SK-N-SH treated with all-trans-retinoic acid at 6 μM for 48 hours (cell line): ENCODE measurements at regions not wholly inside any gene's neighbourhood (a gene's known extent, or its start where the extent isn't known, plus 50 kb on each side); places are given as distances from the start of the nearest gene placed in this dataset.

ENCODE experiments used
- ATAC-seq: fragments of 200-7000 bp; cut with Tn5 transposase; 3 replicates; pipeline ENCODE4 v1.9.1; 2020; ENCODE audit warnings: mild to moderate bottlenecking, moderate library complexity
- BACH2 ChIP-seq: fragments of 250-450 bp; sonication (Bioruptor Pico); IDR thresholded peaks from 2 replicates; pipeline ENCODE4 v1.9.0; 2021; ENCODE audit warnings: mild to moderate bottlenecking, borderline replicate concordance
- CSDC2 ChIP-seq: fragments of 250-450 bp; sonication (Bioruptor Pico); IDR thresholded peaks from 2 replicates; pipeline ENCODE4 v1.5.0; 2020; ENCODE audit warnings: mild to moderate bottlenecking, moderate library complexity
- ESRRG ChIP-seq: fragments of 250-450 bp; sonication (Bioruptor Pico); IDR thresholded peaks from 2 replicates; pipeline ENCODE4 v1.6.1; 2021; ENCODE audit warnings: mild to moderate bottlenecking
- GLIS3 ChIP-seq: fragments of 250-450 bp; sonication (Bioruptor Pico); IDR thresholded peaks from 2 replicates; pipeline ENCODE4 v1.5.0; 2020; ENCODE audit warnings: mild to moderate bottlenecking, moderate library complexity
- ISL1 ChIP-seq: fragments of 250-450 bp; sonication (Bioruptor Pico); IDR thresholded peaks from 2 replicates; pipeline ENCODE4 v2.1.2; 2022; ENCODE audit warnings: mild to moderate bottlenecking, moderate library complexity
- OSR1 ChIP-seq: fragments of 250-450 bp; sonication (Bioruptor Pico); IDR thresholded peaks from 2 replicates; pipeline ENCODE4 v1.8.0; 2022; ENCODE audit warnings: moderate library complexity, mild to moderate bottlenecking, inconsistent platforms
- PPARA ChIP-seq: fragments of 250-450 bp; sonication (Bioruptor Pico); IDR thresholded peaks from 2 replicates; pipeline ENCODE4 v1.5.0; 2020; ENCODE audit warnings: mild to moderate bottlenecking, borderline replicate concordance
- RARB ChIP-seq: fragments of 250-450 bp; sonication (Bioruptor Pico); IDR thresholded peaks from 2 replicates; pipeline ENCODE4 v1.8.0; 2021; ENCODE audit warnings: mild to moderate bottlenecking, moderate library complexity
- SNAI2 ChIP-seq: fragments of 250-450 bp; sonication (Bioruptor Pico); IDR thresholded peaks from 2 replicates; pipeline ENCODE4 v1.5.0; 2020; ENCODE audit warnings: mild to moderate bottlenecking, moderate library complexity
- TCF4 ChIP-seq: fragments of 250-450 bp; sonication (Bioruptor Pico); IDR thresholded peaks from 2 replicates; pipeline ENCODE4 v1.8.0; 2021; ENCODE audit warnings: mild to moderate bottlenecking, moderate library complexity, borderline replicate concordance
- ZC3H10 ChIP-seq: fragments of 250-450 bp; sonication (Bioruptor Pico); IDR thresholded peaks from 2 replicates; pipeline ENCODE4 v1.5.1; 2021; ENCODE audit warnings: mild to moderate bottlenecking, moderate library complexity
- ZFP3 ChIP-seq: fragments of 250-450 bp; sonication (Bioruptor Pico); IDR thresholded peaks from 2 replicates; pipeline ENCODE4 v1.5.0; 2020; ENCODE audit warnings: mild to moderate bottlenecking, moderate library complexity
- ZFP30 ChIP-seq: fragments of 450-650 bp; formaldehyde crosslinking; IDR thresholded peaks from 2 replicates; pipeline ENCODE4 v1.5.0; 2022; ENCODE audit warnings: mild to moderate bottlenecking, moderate library complexity
- ZNF8 ChIP-seq: fragments of 450-650 bp; formaldehyde crosslinking; IDR thresholded peaks from 2 replicates; pipeline ENCODE4 v1.5.0; 2020; ENCODE audit warnings: mild to moderate bottlenecking, moderate library complexity
- TF ChIP-seq, protein P1 (sequence below): fragments of 250-450 bp; sonication (Bioruptor Pico); IDR thresholded peaks from 2 replicates; pipeline ENCODE4 v1.8.0; 2021; ENCODE audit warnings: low read depth, mild to moderate bottlenecking, moderate library complexity, borderline replicate concordance
- TF ChIP-seq, protein P2 (sequence below): fragments of 250-450 bp; sonication (Bioruptor Pico); IDR thresholded peaks from 2 replicates; pipeline ENCODE4 v1.5.1; 2021; ENCODE audit warnings: mild to moderate bottlenecking, moderate library complexity
- TF ChIP-seq, protein P3 (sequence below): fragments of 250-450 bp; sonication (Bioruptor Pico); IDR thresholded peaks from 2 replicates; pipeline ENCODE4 v1.5.0; 2020; ENCODE audit warnings: mild to moderate bottlenecking, moderate library complexity
- TF ChIP-seq, protein P4 (sequence below): fragments of 250-450 bp; sonication (Bioruptor Pico); IDR thresholded peaks from 2 replicates; pipeline ENCODE4 v1.5.1; 2020; ENCODE audit warnings: low read depth, mild to moderate bottlenecking, moderate library complexity

DNA sequence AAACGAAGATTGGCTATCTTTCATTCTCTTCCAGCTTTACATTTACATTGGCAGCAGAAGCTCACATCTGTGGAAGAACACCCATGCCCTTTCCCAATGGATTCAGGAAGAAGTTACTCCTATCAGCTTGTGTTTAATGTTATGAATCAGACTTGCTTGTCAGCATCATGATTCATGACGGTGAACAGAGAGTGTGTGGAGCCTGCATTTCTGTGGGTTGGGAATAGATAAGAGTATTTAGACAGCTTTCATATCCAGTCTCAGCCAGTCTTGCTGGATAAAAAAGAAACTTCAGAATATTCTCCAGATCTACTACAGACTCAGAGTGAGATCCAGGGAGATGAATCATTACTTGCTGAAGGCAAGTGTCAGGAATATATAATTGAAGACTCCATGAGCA lies 812.9 kb upstream of the ZNF608 start (continued):
- TF ChIP-seq, protein P1, sequence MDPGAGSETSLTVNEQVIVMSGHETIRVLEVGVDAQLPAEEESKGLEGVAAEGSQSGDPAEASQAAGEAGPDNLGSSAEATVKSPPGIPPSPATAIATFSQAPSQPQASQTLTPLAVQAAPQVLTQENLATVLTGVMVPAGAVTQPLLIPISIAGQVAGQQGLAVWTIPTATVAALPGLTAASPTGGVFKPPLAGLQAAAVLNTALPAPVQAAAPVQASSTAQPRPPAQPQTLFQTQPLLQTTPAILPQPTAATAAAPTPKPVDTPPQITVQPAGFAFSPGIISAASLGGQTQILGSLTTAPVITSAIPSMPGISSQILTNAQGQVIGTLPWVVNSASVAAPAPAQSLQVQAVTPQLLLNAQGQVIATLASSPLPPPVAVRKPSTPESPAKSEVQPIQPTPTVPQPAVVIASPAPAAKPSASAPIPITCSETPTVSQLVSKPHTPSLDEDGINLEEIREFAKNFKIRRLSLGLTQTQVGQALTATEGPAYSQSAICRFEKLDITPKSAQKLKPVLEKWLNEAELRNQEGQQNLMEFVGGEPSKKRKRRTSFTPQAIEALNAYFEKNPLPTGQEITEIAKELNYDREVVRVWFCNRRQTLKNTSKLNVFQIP (CRISPR knock-in tag): peak; percentile 95; the same call in 1 of the 2 replicates
- no peak for TF ChIP-seq GLIS3 (CRISPR knock-in tag)

DNA sequence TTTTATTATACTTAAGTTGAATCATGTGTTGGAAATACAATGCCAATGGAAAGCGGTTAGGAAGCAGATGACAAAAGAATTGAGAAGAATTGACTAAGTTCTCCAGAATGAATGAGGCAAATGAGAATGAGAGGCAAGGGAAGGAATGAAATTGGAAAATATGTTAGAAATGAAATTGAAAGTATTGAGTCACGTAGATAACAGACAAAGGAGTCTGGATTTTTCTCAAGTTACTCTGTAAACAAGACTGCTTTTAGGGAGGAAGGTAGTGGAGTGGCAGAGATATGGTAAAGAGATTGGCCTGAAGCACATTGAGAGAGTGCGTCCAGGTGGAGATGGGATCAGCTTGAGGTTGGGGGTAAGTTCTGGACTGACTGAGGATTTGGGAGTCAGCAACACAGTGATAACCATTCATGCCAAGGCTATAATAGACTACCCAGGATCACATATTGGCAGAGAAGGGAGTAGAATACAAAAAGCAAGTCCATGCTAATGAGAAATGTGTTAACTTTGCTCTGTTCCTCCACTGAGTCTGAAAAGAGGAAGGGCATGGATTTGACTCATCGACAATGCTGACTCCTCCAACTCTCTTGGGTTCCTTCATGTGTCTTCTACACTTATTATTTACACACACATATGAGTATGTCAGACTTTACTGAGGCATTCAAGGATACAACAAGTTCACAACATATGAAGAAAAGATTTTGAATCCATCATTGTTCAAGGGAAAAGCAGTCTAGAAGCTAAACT lies 814.2 kb upstream of the ZNF608 start:
- ATAC-seq: no peak
- TF ChIP-seq ZC3H10 (CRISPR knock-in tag) (no peak), ISL1 (CRISPR knock-in tag) (peak; percentile 25; the same call in 1 of the 2 replicates), BACH2 (CRISPR knock-in tag) (no peak), SNAI2 (CRISPR knock-in tag) (no peak), ESRRG (CRISPR knock-in tag) (no peak), OSR1 (CRISPR knock-in tag) (no peak)
- TF ChIP-seq, protein P2, sequence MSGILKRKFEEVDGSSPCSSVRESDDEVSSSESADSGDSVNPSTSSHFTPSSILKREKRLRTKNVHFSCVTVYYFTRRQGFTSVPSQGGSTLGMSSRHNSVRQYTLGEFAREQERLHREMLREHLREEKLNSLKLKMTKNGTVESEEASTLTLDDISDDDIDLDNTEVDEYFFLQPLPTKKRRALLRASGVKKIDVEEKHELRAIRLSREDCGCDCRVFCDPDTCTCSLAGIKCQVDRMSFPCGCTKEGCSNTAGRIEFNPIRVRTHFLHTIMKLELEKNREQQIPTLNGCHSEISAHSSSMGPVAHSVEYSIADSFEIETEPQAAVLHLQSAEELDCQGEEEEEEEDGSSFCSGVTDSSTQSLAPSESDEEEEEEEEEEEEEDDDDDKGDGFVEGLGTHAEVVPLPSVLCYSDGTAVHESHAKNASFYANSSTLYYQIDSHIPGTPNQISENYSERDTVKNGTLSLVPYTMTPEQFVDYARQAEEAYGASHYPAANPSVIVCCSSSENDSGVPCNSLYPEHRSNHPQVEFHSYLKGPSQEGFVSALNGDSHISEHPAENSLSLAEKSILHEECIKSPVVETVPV (CRISPR knock-in tag): no peak
- TF ChIP-seq, protein P3, sequence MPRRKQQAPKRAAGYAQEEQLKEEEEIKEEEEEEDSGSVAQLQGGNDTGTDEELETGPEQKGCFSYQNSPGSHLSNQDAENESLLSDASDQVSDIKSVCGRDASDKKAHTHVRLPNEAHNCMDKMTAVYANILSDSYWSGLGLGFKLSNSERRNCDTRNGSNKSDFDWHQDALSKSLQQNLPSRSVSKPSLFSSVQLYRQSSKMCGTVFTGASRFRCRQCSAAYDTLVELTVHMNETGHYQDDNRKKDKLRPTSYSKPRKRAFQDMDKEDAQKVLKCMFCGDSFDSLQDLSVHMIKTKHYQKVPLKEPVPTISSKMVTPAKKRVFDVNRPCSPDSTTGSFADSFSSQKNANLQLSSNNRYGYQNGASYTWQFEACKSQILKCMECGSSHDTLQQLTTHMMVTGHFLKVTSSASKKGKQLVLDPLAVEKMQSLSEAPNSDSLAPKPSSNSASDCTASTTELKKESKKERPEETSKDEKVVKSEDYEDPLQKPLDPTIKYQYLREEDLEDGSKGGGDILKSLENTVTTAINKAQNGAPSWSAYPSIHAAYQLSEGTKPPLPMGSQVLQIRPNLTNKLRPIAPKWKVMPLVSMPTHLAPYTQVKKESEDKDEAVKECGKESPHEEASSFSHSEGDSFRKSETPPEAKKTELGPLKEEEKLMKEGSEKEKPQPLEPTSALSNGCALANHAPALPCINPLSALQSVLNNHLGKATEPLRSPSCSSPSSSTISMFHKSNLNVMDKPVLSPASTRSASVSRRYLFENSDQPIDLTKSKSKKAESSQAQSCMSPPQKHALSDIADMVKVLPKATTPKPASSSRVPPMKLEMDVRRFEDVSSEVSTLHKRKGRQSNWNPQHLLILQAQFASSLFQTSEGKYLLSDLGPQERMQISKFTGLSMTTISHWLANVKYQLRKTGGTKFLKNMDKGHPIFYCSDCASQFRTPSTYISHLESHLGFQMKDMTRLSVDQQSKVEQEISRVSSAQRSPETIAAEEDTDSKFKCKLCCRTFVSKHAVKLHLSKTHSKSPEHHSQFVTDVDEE: no peak

DNA sequence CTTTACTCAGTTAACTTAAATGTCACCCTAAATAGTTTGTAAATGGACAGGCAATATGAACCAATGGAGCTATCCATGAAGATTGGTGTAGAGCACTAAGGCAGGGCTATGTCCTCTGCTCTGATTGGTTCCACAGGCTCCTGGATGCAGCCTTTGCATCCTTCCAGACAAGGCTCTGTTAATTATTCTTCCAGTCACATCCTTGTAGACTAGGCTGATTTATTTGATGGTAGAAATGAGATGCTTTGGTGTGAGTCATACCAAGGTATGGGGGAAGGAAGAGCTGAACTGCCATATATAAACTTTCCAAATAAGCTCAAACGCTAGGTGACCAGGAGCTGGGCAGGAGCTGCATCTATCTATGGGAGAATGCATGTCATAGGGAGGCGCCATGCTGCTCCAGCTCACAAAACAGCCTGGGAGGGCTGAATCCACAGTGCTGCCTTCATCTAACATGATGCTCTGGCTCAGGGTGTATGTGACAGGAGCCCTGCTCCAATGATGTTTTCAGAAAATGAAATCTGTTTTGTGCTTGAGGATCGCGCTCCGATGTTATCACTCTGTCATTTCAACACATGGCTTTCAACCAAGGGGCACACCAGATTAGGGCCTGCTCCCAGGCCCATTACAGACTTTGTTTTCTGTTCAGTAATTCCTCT lies 818.0 kb upstream of the ZNF608 start:
- no peak; the same call in 2 of the 3 replicates for ATAC-seq
- TF ChIP-seq, protein P4, sequence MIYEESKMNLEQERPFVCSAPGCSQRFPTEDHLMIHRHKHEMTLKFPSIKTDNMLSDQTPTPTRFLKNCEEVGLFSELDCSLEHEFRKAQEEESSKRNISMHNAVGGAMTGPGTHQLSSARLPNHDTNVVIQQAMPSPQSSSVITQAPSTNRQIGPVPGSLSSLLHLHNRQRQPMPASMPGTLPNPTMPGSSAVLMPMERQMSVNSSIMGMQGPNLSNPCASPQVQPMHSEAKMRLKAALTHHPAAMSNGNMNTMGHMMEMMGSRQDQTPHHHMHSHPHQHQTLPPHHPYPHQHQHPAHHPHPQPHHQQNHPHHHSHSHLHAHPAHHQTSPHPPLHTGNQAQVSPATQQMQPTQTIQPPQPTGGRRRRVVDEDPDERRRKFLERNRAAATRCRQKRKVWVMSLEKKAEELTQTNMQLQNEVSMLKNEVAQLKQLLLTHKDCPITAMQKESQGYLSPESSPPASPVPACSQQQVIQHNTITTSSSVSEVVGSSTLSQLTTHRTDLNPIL (CRISPR knock-in tag): no peak
- TF ChIP-seq, protein P1 (CRISPR knock-in tag): no peak
- TF ChIP-seq ISL1 (CRISPR knock-in tag) (no peak), SNAI2 (CRISPR knock-in tag) (no peak), RARB (CRISPR knock-in tag) (no peak), ZFP30 (CRISPR knock-in tag) (no peak), PPARA (no peak)

DNA sequence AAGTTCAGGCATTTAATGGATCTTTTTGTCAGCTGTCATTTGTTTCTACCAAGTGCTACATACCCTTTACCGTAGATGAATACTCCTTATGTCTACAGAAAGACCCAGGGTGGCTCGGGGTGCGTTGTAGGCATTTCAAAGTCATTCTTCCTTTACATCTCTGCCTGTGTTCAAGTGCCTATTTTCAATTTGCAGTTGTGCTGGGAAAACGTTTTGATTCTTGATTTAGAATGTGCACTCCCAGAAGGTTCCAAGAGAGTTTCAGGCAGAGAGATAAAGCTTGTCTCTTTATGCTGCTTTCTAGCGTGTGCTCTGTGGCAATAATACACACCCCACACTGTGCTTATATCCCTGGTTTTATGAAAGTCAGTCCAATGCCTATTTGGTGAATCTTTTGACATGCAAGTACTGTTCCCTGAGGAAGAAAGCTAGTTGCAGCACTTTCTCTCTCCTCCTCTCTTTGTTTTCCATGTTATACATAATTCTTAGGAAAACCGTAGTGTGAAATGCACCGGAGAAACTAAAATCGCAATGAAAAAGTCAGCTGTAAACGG lies 828.1 kb upstream of the ZNF608 start:
- no peak for ATAC-seq
- TF ChIP-seq PPARA (no peak), TCF4 (CRISPR knock-in tag) (no peak), ZFP3 (CRISPR knock-in tag) (no peak), CSDC2 (no peak), ZNF8 (no peak)
- TF ChIP-seq, protein P3: no peak
- TF ChIP-seq, protein P2 (CRISPR knock-in tag): no peak
